H7 (cell line): ENCODE measurements at regions not wholly inside any gene's neighbourhood (a gene's known extent, or its start where the extent isn't known, plus 50 kb on each side); places are given as distances from the start of the nearest gene placed in this dataset.

Experiments used
- DNase-seq: peaks from one replicate; pipeline ENCODE4 v3.0.0; 2012
- H3K27me3 ChIP-seq: 2 replicates; pipeline ENCODE4 v1.6.0; 2011; ENCODE audit warnings: mild to moderate bottlenecking, low read length; ENCODE audit not compliant: control insufficient read depth, insufficient read depth
- H3K36me3 ChIP-seq: replicated peaks from 2 replicates; pipeline ENCODE4 v1.5.1; 2011; ENCODE audit warnings: low read length; ENCODE audit not compliant: control insufficient read depth, insufficient read depth
- H3K4me3 ChIP-seq: 2 replicates; pipeline ENCODE4 v1.5.1; 2011; ENCODE audit warnings: low read depth, mild to moderate bottlenecking, control low read depth, low read length, moderate library complexity; ENCODE audit not compliant: insufficient read depth

DNA sequence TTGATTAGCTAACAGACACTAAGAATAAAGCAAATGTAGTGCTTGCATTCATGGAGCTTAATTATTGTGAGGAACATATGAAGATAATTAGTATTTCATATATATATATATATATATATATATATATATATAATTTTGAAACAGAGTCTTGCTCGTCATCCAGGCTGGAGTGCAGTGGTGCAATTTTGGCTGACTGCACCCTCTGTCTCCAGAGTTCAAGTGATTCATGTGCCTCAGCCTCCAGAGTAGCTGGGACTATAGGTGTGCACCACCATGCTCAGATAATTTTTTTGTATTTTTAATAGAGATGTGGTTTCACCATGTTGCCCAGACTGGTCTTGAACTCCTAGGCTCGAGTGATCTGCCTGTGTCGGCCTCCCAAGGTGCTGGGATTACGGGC is 1091.6 kb upstream of the TMEM132C start:
- no peaks in the 10 kb centered on the region for H3K36me3 ChIP-seq
- no peaks in the 10 kb centered on the region for H3K27me3 ChIP-seq
- no peak overlapping the region for H3K4me3 ChIP-seq

DNA sequence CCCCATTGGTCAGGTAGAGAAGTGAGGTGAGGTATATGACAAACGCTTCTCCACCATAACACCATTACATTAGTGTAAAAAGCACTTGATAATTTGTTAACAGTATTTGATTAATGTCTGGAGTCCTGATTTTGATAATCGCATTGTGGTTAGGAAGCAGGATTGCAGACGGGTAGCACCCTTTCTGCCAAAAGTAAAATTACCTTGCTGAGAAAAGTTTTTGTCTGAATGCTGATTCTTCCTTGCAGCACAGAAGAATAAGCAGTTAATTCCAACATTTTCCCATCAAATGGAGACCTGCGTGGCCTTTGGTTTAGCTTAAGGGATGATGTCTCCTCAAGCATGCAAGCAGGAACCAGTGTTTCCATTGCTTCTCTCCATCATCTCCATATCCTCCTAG is 1090.2 kb upstream of the TMEM132C start:
- Histone ChIP-seq H3K36me3 (no peaks in the 10 kb centered on the region), H3K27me3 (no peaks in the 10 kb centered on the region), H3K4me3 (no peak overlapping the region)
- no peak for DNase-seq

More for the DNA sequence above, 1091.6 kb upstream of the TMEM132C start:
- DNase-seq: no peak

DNA sequence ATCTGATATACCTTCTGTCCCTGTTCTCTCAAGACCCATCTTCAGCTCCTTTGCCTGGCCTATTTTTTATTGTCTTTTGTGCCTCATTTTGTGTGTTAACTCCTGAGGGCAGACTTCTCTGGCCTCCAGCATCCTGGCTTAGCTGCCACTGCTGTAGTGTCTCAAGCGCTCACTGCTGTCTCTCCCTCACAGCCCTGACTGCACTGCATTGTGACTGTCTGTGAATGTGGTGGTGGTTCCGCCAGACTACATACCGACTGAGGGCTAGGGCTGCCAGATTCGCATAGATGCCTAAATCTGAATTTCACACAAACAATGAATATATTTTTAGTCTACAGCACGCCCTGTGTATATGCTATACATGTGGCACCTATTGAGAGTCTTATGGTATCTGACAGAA is 1088.9 kb upstream of the TMEM132C start:
- DNase-seq: no peak
- no peak overlapping the region for H3K4me3 ChIP-seq
- no peaks in the 10 kb centered on the region for H3K27me3 ChIP-seq
- no peaks in the 10 kb centered on the region for H3K36me3 ChIP-seq

DNA sequence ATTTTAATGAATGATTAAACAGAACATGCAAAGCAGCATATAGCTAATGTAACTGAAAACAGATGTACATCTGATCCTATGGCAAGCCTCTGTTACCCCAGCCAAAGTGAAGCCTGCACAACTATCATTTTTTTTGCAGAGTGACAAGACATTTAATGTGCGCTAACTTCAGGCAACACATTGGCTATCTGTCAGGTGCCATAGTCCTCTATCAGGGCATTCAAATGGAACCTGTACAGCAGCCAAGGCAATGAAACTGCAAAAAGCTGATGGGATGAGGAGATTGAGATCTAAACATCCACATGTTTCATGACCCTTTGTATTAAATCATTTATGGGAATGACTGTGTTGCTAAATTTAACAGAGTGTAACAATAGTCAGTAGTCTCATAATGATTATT is 1088.5 kb upstream of the TMEM132C start:
- no peaks in the 10 kb centered on the region for H3K36me3 ChIP-seq
- no peaks in the 10 kb centered on the region for H3K27me3 ChIP-seq
- no peak for DNase-seq
- no peak overlapping the region for H3K4me3 ChIP-seq

DNA sequence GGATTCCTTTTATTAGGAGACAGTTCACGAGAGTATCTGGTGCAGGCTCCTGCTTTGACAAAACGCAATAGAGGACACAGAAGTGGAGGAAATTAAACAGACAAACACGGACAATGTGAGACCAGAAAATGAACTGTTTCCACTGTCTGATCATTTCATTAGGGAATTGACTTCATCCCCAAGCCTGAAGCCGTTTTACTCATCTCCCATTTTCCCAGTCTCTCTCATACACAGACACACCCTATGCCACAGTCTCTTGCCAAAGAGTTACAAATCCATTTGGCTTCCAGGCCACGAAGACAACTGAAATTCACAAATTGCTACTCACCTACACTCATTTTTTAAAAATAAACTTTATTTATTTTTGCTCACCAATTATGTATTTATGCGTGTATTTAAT is 1087.8 kb upstream of the TMEM132C start:
- H3K27me3 ChIP-seq: no peaks in the 10 kb centered on the region
- DNase-seq: no peak
- no peak overlapping the region for H3K4me3 ChIP-seq
- no peaks in the 10 kb centered on the region for H3K36me3 ChIP-seq

DNA sequence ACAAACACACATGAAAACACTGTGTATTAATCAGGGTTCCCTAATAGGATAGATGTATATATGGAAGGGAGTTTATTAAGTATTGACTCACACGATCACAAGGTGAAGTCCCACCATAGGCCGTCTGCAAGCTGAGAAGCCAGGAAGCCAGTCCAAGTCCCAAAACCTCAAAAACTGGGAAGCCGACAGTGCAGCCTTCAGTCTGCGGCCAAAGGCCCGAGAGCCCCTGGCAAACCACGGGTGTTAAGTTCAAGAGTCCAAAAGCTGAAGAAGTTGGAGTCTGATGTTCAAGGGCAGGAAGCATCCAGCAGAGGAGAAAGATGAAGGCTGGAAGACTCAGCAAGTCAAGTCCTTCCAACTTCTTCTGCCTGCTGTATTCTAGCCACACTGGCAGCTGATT is 1085.0 kb upstream of the TMEM132C start:
- Histone ChIP-seq H3K36me3 (no peaks in the 10 kb centered on the region), H3K27me3 (no peaks in the 10 kb centered on the region), H3K4me3 (no peak overlapping the region)
- DNase-seq: no peak

DNA sequence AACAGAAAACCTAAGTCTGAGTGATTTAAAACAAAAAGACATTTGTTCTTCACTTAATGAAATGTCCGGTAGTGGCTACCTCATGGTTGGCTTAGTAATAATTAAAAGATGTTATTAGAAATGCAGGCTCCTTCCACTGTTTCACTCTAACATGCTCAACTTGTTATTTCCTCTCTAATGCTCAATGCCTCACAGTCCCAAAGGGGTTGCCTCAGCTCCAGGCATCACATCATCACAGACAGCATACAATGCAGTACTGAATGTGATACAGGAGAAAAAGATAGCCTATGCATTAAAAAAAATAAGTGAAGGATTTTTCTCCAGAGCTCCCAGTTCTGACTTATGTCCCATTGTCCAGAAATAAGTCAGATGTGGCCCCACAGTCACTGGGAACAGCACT is 1077.0 kb upstream of the TMEM132C start:
- DNase-seq: no peak
- no peak overlapping the region for H3K4me3 ChIP-seq
- no peaks in the 10 kb centered on the region for H3K27me3 ChIP-seq
- no peaks in the 10 kb centered on the region for H3K36me3 ChIP-seq

DNA sequence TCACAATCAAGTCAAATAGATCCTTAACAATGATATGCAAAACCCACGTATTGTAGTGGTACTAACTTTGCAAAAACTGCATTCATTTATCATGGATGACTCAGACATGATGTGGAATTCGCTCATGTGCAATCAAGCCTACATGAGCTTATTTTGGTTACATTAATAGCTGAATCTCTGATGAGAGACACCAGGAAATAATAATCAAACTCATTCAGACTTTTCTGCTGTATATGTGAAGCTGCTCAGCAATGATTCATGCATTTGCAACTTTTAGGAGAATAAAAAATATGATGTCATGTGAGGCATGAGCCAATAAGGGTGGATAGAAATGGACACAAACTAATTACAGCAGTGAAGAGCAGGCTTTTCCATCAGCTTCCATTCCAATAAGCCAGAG is 1075.8 kb upstream of the TMEM132C start:
- no peak overlapping the region for H3K4me3 ChIP-seq
- no peaks in the 10 kb centered on the region for H3K27me3 ChIP-seq
- H3K36me3 ChIP-seq: no peaks in the 10 kb centered on the region
- DNase-seq: no peak

DNA sequence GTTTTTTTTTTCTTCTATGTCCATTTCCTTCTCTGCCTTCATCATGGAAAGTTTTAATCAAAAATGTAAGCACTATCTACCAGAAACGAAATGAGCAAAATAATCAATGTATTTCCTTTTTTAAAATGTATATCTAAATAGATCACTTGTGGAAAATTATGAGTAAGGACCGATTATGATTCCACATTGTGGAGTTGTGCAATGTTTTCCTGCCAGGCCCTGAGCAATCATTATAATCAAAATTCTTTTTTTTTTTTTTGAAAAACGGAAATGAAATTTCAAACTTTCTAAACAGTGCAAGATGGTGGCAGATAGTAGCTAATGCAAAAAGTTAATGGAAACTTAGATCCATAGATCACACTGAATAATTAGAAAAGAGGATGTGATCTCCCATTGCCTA is 1074.6 kb upstream of the TMEM132C start:
- no peak for DNase-seq
- Histone ChIP-seq H3K4me3 (no peak overlapping the region), H3K36me3 (no peaks in the 10 kb centered on the region), H3K27me3 (no peaks in the 10 kb centered on the region)

DNA sequence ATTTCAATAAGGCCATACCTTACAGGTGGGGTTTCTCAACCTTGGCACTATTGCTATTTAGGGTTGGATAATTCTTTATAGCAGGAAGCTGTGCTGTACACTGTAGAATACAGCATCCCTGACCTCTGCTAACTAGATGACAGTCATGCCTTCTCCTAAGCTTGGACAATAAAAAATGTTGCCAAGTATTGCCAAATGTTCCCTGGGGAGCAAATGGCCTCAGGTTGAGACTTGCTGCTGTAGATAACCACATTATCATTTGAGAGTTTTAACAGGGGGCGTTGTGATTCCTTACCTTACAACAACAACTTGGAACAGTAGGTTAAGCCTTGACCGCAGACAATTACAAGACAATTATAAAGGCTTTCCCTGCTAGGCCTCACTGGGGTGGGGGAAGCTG is 1073.6 kb upstream of the TMEM132C start:
- DNase-seq: no peak
- no peaks in the 10 kb centered on the region for H3K27me3 ChIP-seq
- no peaks in the 10 kb centered on the region for H3K36me3 ChIP-seq
- H3K4me3 ChIP-seq: no peak overlapping the region

DNA sequence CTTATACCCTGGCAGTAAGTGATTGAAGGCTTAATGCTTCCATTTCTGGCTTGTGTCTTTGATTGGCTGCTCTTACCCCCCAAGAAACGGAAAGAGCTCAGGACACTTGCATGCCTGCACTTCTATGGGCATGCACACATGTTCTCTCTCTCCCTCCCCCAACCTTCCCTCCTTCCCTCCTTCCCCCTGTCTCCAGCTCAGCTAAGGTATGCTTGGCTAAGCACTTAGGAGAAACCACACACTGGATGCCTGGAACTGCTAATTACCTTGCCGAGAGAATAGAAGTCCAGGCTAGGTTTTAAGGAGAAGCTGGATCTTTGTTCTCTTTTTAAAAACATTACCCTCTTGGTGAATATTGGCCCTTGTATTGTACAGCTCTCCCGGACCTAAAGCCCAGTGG is 1072.8 kb upstream of the TMEM132C start:
- no peaks in the 10 kb centered on the region for H3K27me3 ChIP-seq
- H3K4me3 ChIP-seq: no peak overlapping the region
- no peak for DNase-seq
- no peaks in the 10 kb centered on the region for H3K36me3 ChIP-seq

DNA sequence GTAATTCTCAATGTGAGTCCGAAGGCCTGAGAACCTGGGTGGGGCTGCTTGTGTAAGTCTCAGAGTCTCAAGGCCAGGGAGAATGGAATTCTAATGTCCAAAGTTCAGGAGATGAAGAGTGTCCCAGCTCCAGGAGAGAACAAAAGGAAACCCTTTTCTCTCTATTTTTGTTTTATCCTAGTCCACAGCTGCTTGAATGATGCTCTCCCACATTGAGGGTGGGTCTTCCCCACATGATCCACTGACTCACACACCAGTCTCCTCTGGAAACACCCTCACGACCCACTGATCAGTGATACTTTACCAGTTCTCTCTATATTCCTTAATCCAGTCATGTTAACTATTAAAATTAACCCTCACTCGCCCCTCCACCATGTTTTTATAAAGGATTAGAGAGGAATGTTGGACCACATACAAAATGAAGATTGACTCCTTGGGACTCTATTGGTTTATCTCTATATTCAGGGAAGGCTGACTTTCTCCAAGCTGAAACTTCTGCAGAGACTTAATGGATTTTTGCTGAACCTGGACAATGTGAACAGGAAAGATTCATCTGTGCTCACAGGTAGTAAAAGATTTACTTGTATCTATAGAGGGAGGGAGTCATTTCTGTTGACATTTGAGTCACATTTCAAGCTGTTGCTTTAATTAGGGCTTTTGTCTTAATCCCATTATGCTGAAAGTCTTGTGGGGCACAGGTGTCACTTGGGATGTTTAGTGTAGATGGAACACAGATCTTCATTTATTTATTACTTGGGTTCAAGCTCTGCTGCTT is 1061.0 kb upstream of the TMEM132C start:
- DNase-seq: no peak
- H3K36me3 ChIP-seq: no peaks in the 10 kb centered on the region
- no peaks in the 10 kb centered on the region for H3K27me3 ChIP-seq
- no peak overlapping the region for H3K4me3 ChIP-seq

DNA sequence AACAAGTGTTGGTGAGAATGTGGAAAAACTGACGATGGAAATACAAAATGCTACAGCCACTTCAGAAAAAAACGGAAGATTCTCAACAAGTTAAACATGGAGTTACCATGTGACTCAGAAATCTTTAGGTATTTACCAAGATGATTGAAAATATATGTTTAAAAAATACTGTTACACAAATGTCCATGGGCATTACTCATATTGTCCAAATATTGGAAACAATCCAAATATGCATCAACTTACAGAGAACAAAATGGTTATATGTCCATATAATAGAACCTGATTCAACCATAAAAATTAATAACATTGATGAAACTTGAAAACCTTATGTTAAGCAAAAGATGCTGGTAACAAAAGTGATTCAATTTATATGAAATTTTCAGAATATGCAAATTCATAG is 1057.7 kb upstream of the TMEM132C start:
- no peak overlapping the region for H3K4me3 ChIP-seq
- H3K27me3 ChIP-seq: no peaks in the 10 kb centered on the region
- DNase-seq: no peak
- H3K36me3 ChIP-seq: no peaks in the 10 kb centered on the region

DNA sequence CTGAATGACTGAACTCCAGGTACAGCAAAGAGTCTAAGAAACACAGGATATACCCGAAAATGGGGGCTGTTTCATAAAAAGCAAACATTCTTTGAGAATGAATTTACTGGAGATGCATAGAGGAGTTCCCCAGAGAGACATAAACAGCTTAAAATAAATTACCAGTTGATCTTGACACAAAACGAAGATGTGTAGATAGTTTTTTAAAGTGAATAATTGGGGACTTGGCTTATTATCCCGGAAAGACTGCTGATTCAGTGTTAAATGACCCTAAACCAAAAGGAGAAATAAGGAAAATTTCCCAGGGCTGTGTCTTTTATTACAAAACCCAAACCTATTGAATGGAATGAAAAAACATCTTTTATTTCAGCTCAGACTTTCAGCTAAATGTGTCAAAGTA is 1052.8 kb upstream of the TMEM132C start:
- no peak for DNase-seq
- no peak overlapping the region for H3K4me3 ChIP-seq

DNA sequence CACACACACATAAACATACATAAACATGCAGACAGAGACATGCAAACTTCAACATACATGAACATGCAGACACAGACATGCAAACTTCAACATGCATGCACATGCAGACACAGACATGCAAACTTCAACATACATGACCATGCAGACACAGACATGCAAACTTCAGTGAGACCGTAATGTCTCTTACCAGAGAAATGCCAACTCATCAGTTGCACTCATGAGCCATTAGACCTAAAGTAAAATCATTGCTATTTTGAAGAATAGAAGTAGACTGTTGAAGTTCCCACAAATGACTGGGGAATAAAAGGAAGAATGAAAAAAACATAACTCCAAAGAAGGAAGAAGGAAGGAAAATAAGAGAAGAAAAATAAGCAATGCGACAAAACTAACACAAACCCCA is 1044.0 kb upstream of the TMEM132C start:
- DNase-seq: no peak

More for the DNA sequence above, 1052.8 kb upstream of the TMEM132C start:
- no peaks in the 10 kb centered on the region for H3K27me3 ChIP-seq
- H3K36me3 ChIP-seq: no peaks in the 10 kb centered on the region

DNA sequence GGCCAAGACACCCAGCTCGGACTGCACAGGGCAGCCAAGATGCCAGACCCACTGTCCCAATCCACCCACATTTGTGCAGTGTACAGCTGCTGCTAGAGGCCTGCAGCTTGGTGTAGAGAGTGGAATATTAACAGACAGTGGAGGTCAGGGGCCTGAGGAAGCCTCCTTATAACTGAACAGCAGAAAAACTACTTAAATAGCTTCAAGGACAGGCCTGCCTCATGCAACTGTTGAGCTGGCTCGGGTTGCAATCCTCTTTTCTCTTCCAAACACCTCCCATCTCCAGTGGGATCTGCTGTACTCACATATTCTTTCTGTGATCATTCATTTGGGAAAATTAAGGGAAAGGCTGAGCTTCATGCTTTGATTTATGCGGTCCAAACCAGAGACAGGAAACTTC is 1043.2 kb upstream of the TMEM132C start:
- H3K4me3 ChIP-seq: no peak overlapping the region
- no peaks in the 10 kb centered on the region for H3K36me3 ChIP-seq
- H3K27me3 ChIP-seq: no peaks in the 10 kb centered on the region
- no peak for DNase-seq

More for the DNA sequence above, 1044.0 kb upstream of the TMEM132C start:
- Histone ChIP-seq H3K27me3 (no peaks in the 10 kb centered on the region), H3K4me3 (no peak overlapping the region), H3K36me3 (no peaks in the 10 kb centered on the region)
